Breast epithelium (tissue), 3 donors: ENCODE measurements at regions not wholly inside any gene's neighbourhood (a gene's known extent, or its start where the extent isn't known, plus 50 kb on each side); places are given as distances from the start of the nearest gene placed in this dataset.

Source experiments
- POLR2A ChIP-seq: fragments of 450-650 bp; IDR thresholded peaks from one replicate; pipeline ENCODE4 v1.6.1; 2016; ENCODE audit warnings: antibody characterized with exemption, mild to moderate bottlenecking, moderate library complexity
- TF ChIP-seq, protein P1 (sequence below), 3 donors: fragments of 450-650 bp; IDR thresholded peaks; one replicate each; pipeline ENCODE4 v1.5.1; 2016 to 2017; ENCODE audit warnings: antibody characterized with exemption in 3 of 3, mild to moderate bottlenecking in 3 of 3, moderate library complexity in 3 of 3

DNA sequence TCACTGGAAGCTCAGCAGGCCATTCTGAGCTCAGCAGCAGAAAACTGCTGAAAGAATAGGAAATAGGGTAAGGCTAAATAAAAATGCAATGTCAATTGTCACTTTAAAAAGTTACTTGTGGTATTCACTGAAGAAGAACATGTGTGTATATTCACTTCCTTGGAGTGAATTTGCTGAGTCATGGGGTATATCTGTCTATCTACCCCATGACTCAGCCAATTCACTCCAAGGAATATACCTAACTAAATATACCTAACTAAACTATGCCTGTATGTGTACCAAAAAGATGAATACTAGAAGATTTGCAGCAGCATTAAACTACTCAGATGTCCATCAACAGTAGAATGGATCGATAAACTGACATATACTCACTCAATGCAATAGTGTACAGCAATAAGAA is 69.5 kb upstream of the KCNAB1 start:
- TF ChIP-seq, protein P1, sequence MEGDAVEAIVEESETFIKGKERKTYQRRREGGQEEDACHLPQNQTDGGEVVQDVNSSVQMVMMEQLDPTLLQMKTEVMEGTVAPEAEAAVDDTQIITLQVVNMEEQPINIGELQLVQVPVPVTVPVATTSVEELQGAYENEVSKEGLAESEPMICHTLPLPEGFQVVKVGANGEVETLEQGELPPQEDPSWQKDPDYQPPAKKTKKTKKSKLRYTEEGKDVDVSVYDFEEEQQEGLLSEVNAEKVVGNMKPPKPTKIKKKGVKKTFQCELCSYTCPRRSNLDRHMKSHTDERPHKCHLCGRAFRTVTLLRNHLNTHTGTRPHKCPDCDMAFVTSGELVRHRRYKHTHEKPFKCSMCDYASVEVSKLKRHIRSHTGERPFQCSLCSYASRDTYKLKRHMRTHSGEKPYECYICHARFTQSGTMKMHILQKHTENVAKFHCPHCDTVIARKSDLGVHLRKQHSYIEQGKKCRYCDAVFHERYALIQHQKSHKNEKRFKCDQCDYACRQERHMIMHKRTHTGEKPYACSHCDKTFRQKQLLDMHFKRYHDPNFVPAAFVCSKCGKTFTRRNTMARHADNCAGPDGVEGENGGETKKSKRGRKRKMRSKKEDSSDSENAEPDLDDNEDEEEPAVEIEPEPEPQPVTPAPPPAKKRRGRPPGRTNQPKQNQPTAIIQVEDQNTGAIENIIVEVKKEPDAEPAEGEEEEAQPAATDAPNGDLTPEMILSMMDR (IDR thresholded peaks at IDR 0.05): no peak
- no peak for TF ChIP-seq POLR2A
